ENCODE measurements at regions not wholly inside any gene's neighbourhood (a gene's known extent, or its start where the extent isn't known, plus 50 kb on each side); places are given as distances from the start of the nearest gene placed in this dataset.
A peak's percentile ranks its signal among the peaks of the same experiment; 100 is the strongest.

GRCh38 chr6:17182961-17183360, 81.1 kb downstream of the STMND1 start:
- Histone ChIP-seq H3K9me3 (ENCODE audit: control insufficient read depth, insufficient read depth, low read depth, low read length) (0 out of 2 replicates have a peak, but pooled peaks cover 7% of the 10 kb centered on the region), H3K4me3 (ENCODE audit: low read depth, low read length) (no peak overlapping the region), H3K27me3 (ENCODE audit: control insufficient read depth, insufficient read depth, low read length) (no peaks in the 10 kb centered on the region), H3K36me3 (ENCODE audit: control insufficient read depth, insufficient read depth, low read length) (no peaks in the 10 kb centered on the region), H3K9ac (ENCODE audit: low read length) (no peak overlapping the region), H3K27ac (ENCODE audit: low read depth, low read length) (no peak overlapping the region), H3K4me1 (ENCODE audit: control insufficient read depth, insufficient read depth, low read length) (no peaks in the 10 kb centered on the region)

- no peaks in the 10 kb centered on the region for H3K4me1 ChIP-seq (ENCODE audit: control insufficient read depth, insufficient read depth, low read length)
- no peak overlapping the region for H3K4me3 ChIP-seq (ENCODE audit: low read depth, low read length)
- H3K27ac ChIP-seq (ENCODE audit: low read depth, low read length): no peak overlapping the region
- H3K36me3 ChIP-seq (ENCODE audit: control insufficient read depth, insufficient read depth, low read length): no peaks in the 10 kb centered on the region
- no peak overlapping the region for H3K9ac ChIP-seq (ENCODE audit: low read length)
- no peaks in the 10 kb centered on the region for H3K9me3 ChIP-seq (ENCODE audit: control insufficient read depth, insufficient read depth, low read depth, low read length)
- H3K27me3 ChIP-seq (ENCODE audit: control insufficient read depth, insufficient read depth, low read length): no peaks in the 10 kb centered on the region
Observed at GRCh38 chr6:17186925-17187324, 85.1 kb downstream of the STMND1 start.

- no peaks in the 10 kb centered on the region for H3K4me1 ChIP-seq (ENCODE audit: control insufficient read depth, insufficient read depth, low read length)
Observed at GRCh38 chr6:17193106-17193775, 87.9 kb upstream of the RBM24 start.

GRCh38 chr6:17197607-17198006, 83.6 kb upstream of the RBM24 start:
- Histone ChIP-seq H3K4me1 (ENCODE audit: control insufficient read depth, insufficient read depth, low read length) (no peaks in the 10 kb centered on the region), H3K9me3 (ENCODE audit: control insufficient read depth, insufficient read depth, low read depth, low read length) (peaks cover 8% of the 10 kb centered on the region), H3K36me3 (ENCODE audit: control insufficient read depth, insufficient read depth, low read length) (no peaks in the 10 kb centered on the region), H3K27ac (ENCODE audit: low read depth, low read length) (no peak overlapping the region), H3K27me3 (ENCODE audit: control insufficient read depth, insufficient read depth, low read length) (no peaks in the 10 kb centered on the region), H3K9ac (ENCODE audit: low read length) (no peak overlapping the region), H3K4me3 (ENCODE audit: low read depth, low read length) (no peak overlapping the region)

More at GRCh38 chr6:17193106-17193775, 87.9 kb upstream of the RBM24 start:
- H3K27me3 ChIP-seq (ENCODE audit: control insufficient read depth, insufficient read depth, low read length): no peaks in the 10 kb centered on the region
- no peak overlapping the region for H3K27ac ChIP-seq (ENCODE audit: low read depth, low read length)
- no peak overlapping the region for H3K4me3 ChIP-seq (ENCODE audit: low read depth, low read length)
- no peak overlapping the region for H3K9ac ChIP-seq (ENCODE audit: low read length)
- H3K36me3 ChIP-seq (ENCODE audit: control insufficient read depth, insufficient read depth, low read length): no peaks in the 10 kb centered on the region
- no peaks in the 10 kb centered on the region for H3K9me3 ChIP-seq (ENCODE audit: control insufficient read depth, insufficient read depth, low read depth, low read length)

- no peaks in the 10 kb centered on the region for H3K36me3 ChIP-seq (ENCODE audit: control insufficient read depth, insufficient read depth, low read length)
- no peaks in the 10 kb centered on the region for H3K27me3 ChIP-seq (ENCODE audit: control insufficient read depth, insufficient read depth, low read length)
- no peak overlapping the region for H3K27ac ChIP-seq (ENCODE audit: low read depth, low read length)
- H3K9ac ChIP-seq (ENCODE audit: low read length): no peak overlapping the region
- peaks cover 11% of the 10 kb centered on the region for H3K9me3 ChIP-seq (ENCODE audit: control insufficient read depth, insufficient read depth, low read depth, low read length)
- no peaks in the 10 kb centered on the region for H3K4me1 ChIP-seq (ENCODE audit: control insufficient read depth, insufficient read depth, low read length)
- H3K4me3 ChIP-seq (ENCODE audit: low read depth, low read length): peak overlapping the region; percentile 36; the same call in 1 of the 2 replicates
Observed at GRCh38 chr6:17200395-17200794, 80.8 kb upstream of the RBM24 start.

- Histone ChIP-seq H3K4me3 (ENCODE audit: low read depth, low read length) (no peak overlapping the region), H3K9ac (ENCODE audit: low read length) (no peak overlapping the region), H3K9me3 (ENCODE audit: control insufficient read depth, insufficient read depth, low read depth, low read length) (peaks cover 26% of the 10 kb centered on the region), H3K36me3 (ENCODE audit: control insufficient read depth, insufficient read depth, low read length) (no peaks in the 10 kb centered on the region), H3K4me1 (ENCODE audit: control insufficient read depth, insufficient read depth, low read length) (no peaks in the 10 kb centered on the region), H3K27me3 (ENCODE audit: control insufficient read depth, insufficient read depth, low read length) (no peaks in the 10 kb centered on the region), H3K27ac (ENCODE audit: low read depth, low read length) (no peak overlapping the region)
Observed at GRCh38 chr6:17202526-17202925, 78.6 kb upstream of the RBM24 start.

- Histone ChIP-seq H3K9me3 (ENCODE audit: control insufficient read depth, insufficient read depth, low read depth, low read length) (peaks cover 28% of the 10 kb centered on the region), H3K9ac (ENCODE audit: low read length) (no peak overlapping the region), H3K4me3 (ENCODE audit: low read depth, low read length) (no peak overlapping the region), H3K27ac (ENCODE audit: low read depth, low read length) (no peak overlapping the region), H3K4me1 (ENCODE audit: control insufficient read depth, insufficient read depth, low read length) (no peaks in the 10 kb centered on the region), H3K36me3 (ENCODE audit: control insufficient read depth, insufficient read depth, low read length) (no peaks in the 10 kb centered on the region), H3K27me3 (ENCODE audit: control insufficient read depth, insufficient read depth, low read length) (no peaks in the 10 kb centered on the region)
Observed at GRCh38 chr6:17204533-17204932, 76.6 kb upstream of the RBM24 start.

- Histone ChIP-seq H3K9ac (ENCODE audit: low read length) (no peak overlapping the region), H3K27me3 (ENCODE audit: control insufficient read depth, insufficient read depth, low read length) (no peaks in the 10 kb centered on the region), H3K4me1 (ENCODE audit: control insufficient read depth, insufficient read depth, low read length) (no peaks in the 10 kb centered on the region), H3K36me3 (ENCODE audit: control insufficient read depth, insufficient read depth, low read length) (no peaks in the 10 kb centered on the region), H3K9me3 (ENCODE audit: control insufficient read depth, insufficient read depth, low read depth, low read length) (peaks cover 21% of the 10 kb centered on the region), H3K4me3 (ENCODE audit: low read depth, low read length) (no peak overlapping the region), H3K27ac (ENCODE audit: low read depth, low read length) (no peak overlapping the region)
Observed at GRCh38 chr6:17206566-17207072, 74.5 kb upstream of the RBM24 start.

GRCh38 chr6:17207281-17207680, 73.9 kb upstream of the RBM24 start:
- no peak overlapping the region for H3K4me3 ChIP-seq (ENCODE audit: low read depth, low read length)
- no peaks in the 10 kb centered on the region for H3K27me3 ChIP-seq (ENCODE audit: control insufficient read depth, insufficient read depth, low read length)
- H3K27ac ChIP-seq (ENCODE audit: low read depth, low read length): no peak overlapping the region
- no peaks in the 10 kb centered on the region for H3K36me3 ChIP-seq (ENCODE audit: control insufficient read depth, insufficient read depth, low read length)
- H3K9ac ChIP-seq (ENCODE audit: low read length): no peak overlapping the region
- H3K9me3 ChIP-seq (ENCODE audit: control insufficient read depth, insufficient read depth, low read depth, low read length): peaks cover 20% of the 10 kb centered on the region
- no peaks in the 10 kb centered on the region for H3K4me1 ChIP-seq (ENCODE audit: control insufficient read depth, insufficient read depth, low read length)

GRCh38 chr6:17210683-17211082, 70.5 kb upstream of the RBM24 start:
- H3K9ac ChIP-seq (ENCODE audit: low read length): no peak overlapping the region
- H3K27me3 ChIP-seq (ENCODE audit: control insufficient read depth, insufficient read depth, low read length): no peaks in the 10 kb centered on the region

GRCh38 chr6:17211101-17211500, 70.1 kb upstream of the RBM24 start:
- Histone ChIP-seq H3K4me3 (ENCODE audit: low read depth, low read length) (no peak overlapping the region), H3K4me1 (ENCODE audit: control insufficient read depth, insufficient read depth, low read length) (no peaks in the 10 kb centered on the region), H3K36me3 (ENCODE audit: control insufficient read depth, insufficient read depth, low read length) (no peaks in the 10 kb centered on the region), H3K27ac (ENCODE audit: low read depth, low read length) (no peak overlapping the region), H3K9me3 (ENCODE audit: control insufficient read depth, insufficient read depth, low read depth, low read length) (peaks cover 17% of the 10 kb centered on the region), H3K27me3 (ENCODE audit: control insufficient read depth, insufficient read depth, low read length) (no peaks in the 10 kb centered on the region), H3K9ac (ENCODE audit: low read length) (no peak overlapping the region)

More at GRCh38 chr6:17210683-17211082, 70.5 kb upstream of the RBM24 start:
- Histone ChIP-seq H3K27ac (ENCODE audit: low read depth, low read length) (no peak overlapping the region), H3K36me3 (ENCODE audit: control insufficient read depth, insufficient read depth, low read length) (no peaks in the 10 kb centered on the region), H3K4me1 (ENCODE audit: control insufficient read depth, insufficient read depth, low read length) (no peaks in the 10 kb centered on the region), H3K4me3 (ENCODE audit: low read depth, low read length) (no peak overlapping the region), H3K9me3 (ENCODE audit: control insufficient read depth, insufficient read depth, low read depth, low read length) (peaks cover 20% of the 10 kb centered on the region)
